Spleen (tissue), 7 donors: ENCODE measurements at regions not wholly inside any gene's neighbourhood (a gene's known extent, or its start where the extent isn't known, plus 50 kb on each side); places are given as distances from the start of the nearest gene placed in this dataset.

Experiments used
- CTCF ChIP-seq, 11 experiments: fragments of 200-600 bp in 7 of 11; fragments of 450-650 bp in 4 of 11; sonication (generic) in 4 of 11; IDR thresholded peaks in 8 of 11; conservative IDR thresholded peaks in 3 of 11; 1 replicate in 7 of 11; 2 replicates in 4 of 11; pipeline versions ENCODE4 v1.4.0 to v1.8.0; 2016 to 2021; ENCODE audit warnings: antibody characterized with exemption in 11 of 11, inconsistent platforms in 4 of 11, mild to moderate bottlenecking in 1 of 11
- POLR2A ChIP-seq, 3 donors: fragments of 450-650 bp; IDR thresholded peaks; one replicate each; pipeline ENCODE4 v1.5.1; 2017; ENCODE audit warnings: antibody characterized with exemption in 3 of 3, mild to moderate bottlenecking in 1 of 3
- POLR2AphosphoS5 ChIP-seq, 3 donors: sonication (generic); formaldehyde crosslinking; IDR thresholded peaks; one replicate each; pipeline ENCODE4 v1.5.1; 2017; ENCODE audit warnings: antibody characterized with exemption in 3 of 3
- donor health status: DM: no; HTN: no; CAD: no; lungs with moderate emphysema.
- donor health status: DM: no; HTN: no; CAD: no.
- donor health status: DM: no; HTN: no; CAD: no.

GRCh38 chr14:82379291-82379690 lies 845.6 kb upstream of the SEL1L start:
- TF ChIP-seq CTCF (IDR thresholded peaks at IDR 0.05 in 8 of 11, conservative IDR thresholded peaks at IDR 0.05 in 3 of 11) (no peak), POLR2A (IDR thresholded peaks at IDR 0.05) (no peak), POLR2AphosphoS5 (IDR thresholded peaks at IDR 0.05) (no peak)
